Astrocyte (in vitro differentiated cells and primary cell): ENCODE measurements at regions not wholly inside any gene's neighbourhood (a gene's known extent, or its start where the extent isn't known, plus 50 kb on each side); places are given as distances from the start of the nearest gene placed in this dataset.

Experiments
- DNase-seq: peaks from one replicate; pipeline ENCODE4 v3.0.0-alpha.2; 2010; ENCODE audit warnings: low read depth
- FAIRE-seq: peaks from 2 replicates; lab custom pipeline; 2011; peaks lifted over from hg19 to GRCh38; lab: Jason Lieb, UNC
- H2AFZ ChIP-seq: 2 replicates; pipeline ENCODE4 v1.6.0; 2012; ENCODE audit warnings: low read depth, low read length, inconsistent platforms
- H3K27ac ChIP-seq: 2 replicates; pipeline ENCODE4 v1.5.1; 2011; ENCODE audit warnings: low read depth, low read length, inconsistent platforms
- H3K27me3 ChIP-seq: 2 replicates; pipeline ENCODE4 v1.6.0; 2011; ENCODE audit warnings: low read length, inconsistent platforms; ENCODE audit not compliant: insufficient read depth
- H3K36me3 ChIP-seq: 2 replicates; pipeline ENCODE4 v1.5.1; 2011; ENCODE audit warnings: low read length, inconsistent platforms; ENCODE audit not compliant: insufficient read depth
- H3K4me1 ChIP-seq: 2 replicates; pipeline ENCODE4 v1.5.1; 2011; ENCODE audit warnings: low read length, inconsistent platforms; ENCODE audit not compliant: insufficient read depth
- H3K4me2 ChIP-seq: 2 replicates; pipeline ENCODE4 v1.6.0; 2012; ENCODE audit warnings: low read length, inconsistent platforms
- H3K4me3 ChIP-seq: 2 replicates; pipeline ENCODE4 v1.5.1; 2011; ENCODE audit warnings: low read depth, mild to moderate bottlenecking, low read length, inconsistent platforms; ENCODE audit not compliant: insufficient read depth
- H3K79me2 ChIP-seq: 2 replicates; pipeline ENCODE4 v1.6.0; 2012; ENCODE audit warnings: mild to moderate bottlenecking, low read length, inconsistent platforms; ENCODE audit not compliant: insufficient read depth
- H3K9ac ChIP-seq: 2 replicates; pipeline ENCODE4 v1.6.0; 2012; ENCODE audit warnings: mild to moderate bottlenecking, low read length, inconsistent platforms
- H3K9me3 ChIP-seq: 2 replicates; pipeline ENCODE4 v1.5.1; 2012; ENCODE audit warnings: low read depth, mild to moderate bottlenecking, low read length, inconsistent platforms; ENCODE audit not compliant: insufficient read depth
- H4K20me1 ChIP-seq: 2 replicates; pipeline ENCODE4 v1.6.0; 2012; ENCODE audit warnings: low read length, inconsistent platforms; ENCODE audit not compliant: insufficient read depth
- H3K27ac Mint-ChIP-seq: one replicate; pipeline ENCODE4 v1.8.0; 2021; ENCODE audit warnings: mild to moderate bottlenecking, mixed read lengths; ENCODE audit not compliant: unreplicated experiment
- H3K27me3 Mint-ChIP-seq: one replicate; pipeline ENCODE4 v1.8.0; 2021; ENCODE audit warnings: low read depth, mixed read lengths; ENCODE audit not compliant: unreplicated experiment
- H3K36me3 Mint-ChIP-seq: one replicate; pipeline ENCODE4 v1.8.0; 2021; ENCODE audit warnings: low read depth, mixed read lengths; ENCODE audit not compliant: unreplicated experiment
- H3K4me1 Mint-ChIP-seq: one replicate; pipeline ENCODE4 v1.8.0; 2021; ENCODE audit warnings: low read depth, mixed read lengths; ENCODE audit not compliant: unreplicated experiment
- H3K4me3 Mint-ChIP-seq: one replicate; pipeline ENCODE4 v1.8.0; 2021; ENCODE audit warnings: mild to moderate bottlenecking, moderate library complexity, mixed read lengths; ENCODE audit not compliant: unreplicated experiment
- H3K9me3 Mint-ChIP-seq: one replicate; pipeline ENCODE4 v1.8.0; 2021; ENCODE audit warnings: mild to moderate bottlenecking, mixed read lengths; ENCODE audit not compliant: unreplicated experiment
- CTCF ChIP-seq: IDR thresholded peaks from 2 replicates; pipeline ENCODE4 v1.5.1; 2011; ENCODE audit warnings: low read depth, mild to moderate bottlenecking, inconsistent platforms, low read length, moderate library complexity; ENCODE audit not compliant: insufficient read depth
- EZH2 ChIP-seq: IDR thresholded peaks from 2 replicates; pipeline ENCODE4 v1.6.1; 2012; ENCODE audit warnings: mild to moderate bottlenecking, low read length, inconsistent platforms; ENCODE audit not compliant: insufficient read depth

- Histone ChIP-seq H3K9me3 (no peaks in the 10 kb centered on the region), H3K9ac (no peak overlapping the region), H3K4me2 (no peak overlapping the region), H3K4me3 (no peak overlapping the region), H3K27ac (no peak overlapping the region), H4K20me1 (no peaks in the 10 kb centered on the region), H3K4me1 (peaks cover 26% of the 10 kb centered on the region), H2AFZ (no peak overlapping the region), H3K79me2 (no peaks in the 10 kb centered on the region), H3K27me3 (no peaks in the 10 kb centered on the region), H3K36me3 (no peaks in the 10 kb centered on the region)
- Mint-ChIP-seq H3K4me1 (peaks cover 27% of the 10 kb centered on the region), H3K27ac (peak overlapping the region; percentile 16), H3K9me3 (no peaks in the 10 kb centered on the region), H3K27me3 (no peaks in the 10 kb centered on the region), H3K4me3 (no peak overlapping the region), H3K36me3 (no peaks in the 10 kb centered on the region)
- FAIRE-seq (peak; percentile 26), DNase-seq (no peak)
- TF ChIP-seq EZH2 = no peak
- TF ChIP-seq CTCF = no peak
These were observed 322.3 kb downstream of the OSR1 start for GRCh38 chr2:19036091-19036490.

- peaks cover 26% of the 10 kb centered on the region for H3K4me1 ChIP-seq
- H3K9me3 Mint-ChIP-seq = no peaks in the 10 kb centered on the region
- TF ChIP-seq EZH2 (no peak), CTCF (no peak)
- no peaks in the 10 kb centered on the region for H3K27me3 Mint-ChIP-seq
- H3K9ac ChIP-seq = no peak overlapping the region
- peak overlapping the region; percentile 55 for H3K27ac Mint-ChIP-seq
- no peaks in the 10 kb centered on the region for H3K27me3 ChIP-seq
- H3K36me3 ChIP-seq = no peaks in the 10 kb centered on the region
- H3K27ac ChIP-seq = no peak overlapping the region
- peak; percentile 58 for DNase-seq
- no peaks in the 10 kb centered on the region for H3K36me3 Mint-ChIP-seq
- peaks cover 27% of the 10 kb centered on the region for H3K4me1 Mint-ChIP-seq
- no peak overlapping the region for H3K4me3 Mint-ChIP-seq
- H3K79me2 ChIP-seq = no peaks in the 10 kb centered on the region
- no peak for FAIRE-seq
- no peak overlapping the region for H3K4me3 ChIP-seq
- H3K9me3 ChIP-seq = no peaks in the 10 kb centered on the region
- no peak overlapping the region for H3K4me2 ChIP-seq
- H2AFZ ChIP-seq = no peak overlapping the region
- H4K20me1 ChIP-seq = no peaks in the 10 kb centered on the region
These were observed 323.2 kb downstream of the OSR1 start for GRCh38 chr2:19035238-19035637.

- H3K9me3 ChIP-seq = no peaks in the 10 kb centered on the region
- TF ChIP-seq EZH2 (no peak), CTCF (no peak)
- peaks cover 16% of the 10 kb centered on the region for H3K4me1 ChIP-seq
- H4K20me1 ChIP-seq = no peaks in the 10 kb centered on the region
- H3K79me2 ChIP-seq = no peaks in the 10 kb centered on the region
- no peak overlapping the region for H2AFZ ChIP-seq
- no peak overlapping the region for H3K4me3 Mint-ChIP-seq
- DNase-seq (no peak), FAIRE-seq (no peak)
- no peaks in the 10 kb centered on the region for H3K27me3 Mint-ChIP-seq
- H3K36me3 Mint-ChIP-seq = no peaks in the 10 kb centered on the region
- H3K4me3 ChIP-seq = no peak overlapping the region
- H3K27me3 ChIP-seq = no peaks in the 10 kb centered on the region
- no peak overlapping the region for H3K4me2 ChIP-seq
- no peak overlapping the region for H3K27ac Mint-ChIP-seq
- no peak overlapping the region for H3K27ac ChIP-seq
- H3K9ac ChIP-seq = no peak overlapping the region
- peaks cover 17% of the 10 kb centered on the region for H3K4me1 Mint-ChIP-seq
- no peaks in the 10 kb centered on the region for H3K9me3 Mint-ChIP-seq
- no peaks in the 10 kb centered on the region for H3K36me3 ChIP-seq
These were observed 325.2 kb downstream of the OSR1 start for GRCh38 chr2:19033240-19033639.
